ENCODE measurements at regions not wholly inside any gene's neighbourhood (a gene's known extent, or its start where the extent isn't known, plus 50 kb on each side); places are given as distances from the start of the nearest gene placed in this dataset.

DNA sequence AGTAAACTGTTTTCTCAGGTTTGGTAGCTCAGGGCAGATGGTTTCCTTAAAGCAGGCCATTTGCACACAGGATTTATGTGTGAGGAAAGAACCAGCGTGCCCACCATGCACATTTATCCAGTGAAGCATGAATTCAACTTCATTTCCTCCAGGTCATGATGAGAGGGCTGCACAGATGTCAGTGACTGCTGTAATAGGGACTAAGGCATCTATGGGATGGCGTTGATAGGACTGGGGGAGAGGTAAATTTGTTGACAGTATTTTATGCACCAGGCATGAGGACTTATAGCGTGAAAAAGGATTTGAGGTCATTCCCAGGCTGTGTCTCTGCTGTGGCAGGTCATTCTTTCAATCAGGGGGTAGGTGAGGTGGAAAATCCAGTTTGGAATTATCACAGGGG lies 302.9 kb downstream of the XPNPEP1 start:
- Mint-ChIP-seq H3K27me3 (ENCODE audit: insufficient read depth, low read depth, poor library complexity) (peaks cover 1% of the 10 kb centered on the region), H3K4me1 (no peaks in the 10 kb centered on the region), H3K4me3 (no peak overlapping the region), H3K27ac (no peak overlapping the region), H3K9me3 (peaks cover 20% of the 10 kb centered on the region), H3K36me3 (ENCODE audit: low read depth) (no peaks in the 10 kb centered on the region)
- Histone ChIP-seq H3K36me3 (ENCODE audit: insufficient read depth) (no peaks in the 10 kb centered on the region), H3K27me3 (ENCODE audit: insufficient read depth) (no peaks in the 10 kb centered on the region), H2AFZ (no peak overlapping the region), H4K20me1 (replicated peaks; ENCODE audit: insufficient read depth) (no peaks in the 10 kb centered on the region), H3K79me2 (replicated peaks; ENCODE audit: insufficient read depth) (no peaks in the 10 kb centered on the region), H3K4me1 (ENCODE audit: insufficient read depth) (no peaks in the 10 kb centered on the region), H3K9me2 (ENCODE audit: insufficient read depth) (peaks cover 5% of the 10 kb centered on the region; the same call in 1 of the 2 replicates), H3K4me2 (no peak overlapping the region), H3F3A (replicated peaks; ENCODE audit: low read depth) (no peaks in the 10 kb centered on the region), H3K27ac (ENCODE audit: low read depth) (no peak overlapping the region), H3K4me3 (no peak overlapping the region)
- TF ChIP-seq CREB1 (CRISPR knock-in tag; IDR thresholded peaks at IDR 0.05; ENCODE audit: low read depth) (no peak), STAT1 (IDR thresholded peaks at IDR 0.05; ENCODE audit: unreplicated experiment) (no peak), EZH2phosphoT487 (IDR thresholded peaks at IDR 0.05; ENCODE audit: unreplicated experiment) (no peak), POLR2AphosphoS5 (IDR thresholded peaks at IDR 0.05; ENCODE audit: low read depth) (no peak), ZNF331 (CRISPR knock-in tag; IDR thresholded peaks at IDR 0.05; ENCODE audit: low read depth) (no peak), JUNB (IDR thresholded peaks at IDR 0.05; ENCODE audit: unreplicated experiment) (no peak)
- DNase-seq (ENCODE audit: low spot score) (no peak), ATAC-seq (no peak)

DNA sequence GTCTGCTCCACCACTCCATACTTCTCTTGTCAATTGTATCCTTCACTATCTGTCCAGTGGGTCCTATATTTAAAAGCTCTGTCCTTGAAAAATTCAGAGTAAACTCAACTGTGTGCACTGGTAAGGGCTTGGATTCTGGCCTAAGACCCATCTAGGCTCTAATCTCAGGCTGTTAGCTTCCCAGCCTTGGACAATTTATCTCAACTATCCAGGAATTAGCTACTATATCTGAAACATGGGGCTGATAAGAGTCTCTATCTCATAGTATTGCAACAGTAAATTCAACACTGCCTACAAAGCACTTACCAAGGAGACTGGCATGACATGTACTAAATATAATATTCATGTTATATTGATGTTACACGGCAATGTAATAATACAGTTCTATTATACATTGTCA lies 303.4 kb downstream of the XPNPEP1 start:
- Histone ChIP-seq H3F3A (replicated peaks; ENCODE audit: low read depth) (no peaks in the 10 kb centered on the region), H3K36me3 (ENCODE audit: insufficient read depth) (no peaks in the 10 kb centered on the region), H3K4me3 (no peak overlapping the region), H3K79me2 (replicated peaks; ENCODE audit: insufficient read depth) (no peaks in the 10 kb centered on the region), H3K27me3 (ENCODE audit: insufficient read depth) (no peaks in the 10 kb centered on the region), H3K4me2 (no peak overlapping the region), H4K20me1 (replicated peaks; ENCODE audit: insufficient read depth) (no peaks in the 10 kb centered on the region), H3K4me1 (ENCODE audit: insufficient read depth) (no peaks in the 10 kb centered on the region), H3K27ac (ENCODE audit: low read depth) (no peak overlapping the region), H2AFZ (no peak overlapping the region), H3K9me2 (ENCODE audit: insufficient read depth) (peaks cover 5% of the 10 kb centered on the region; the same call in 1 of the 2 replicates)
- no peaks in the 10 kb centered on the region for H3K36me3 Mint-ChIP-seq (ENCODE audit: low read depth)
- ATAC-seq (no peak), DNase-seq (ENCODE audit: low spot score) (no peak)
- no peak overlapping the region for H3K4me3 Mint-ChIP-seq
- H3K27me3 Mint-ChIP-seq (ENCODE audit: insufficient read depth, low read depth, poor library complexity) = peaks cover 1% of the 10 kb centered on the region
- no peak overlapping the region for H3K27ac Mint-ChIP-seq
- no peak for TF ChIP-seq POLR2AphosphoS5 (IDR thresholded peaks at IDR 0.05; ENCODE audit: low read depth)
- no peak for TF ChIP-seq JUNB (IDR thresholded peaks at IDR 0.05; ENCODE audit: unreplicated experiment)
- TF ChIP-seq ZNF331 (CRISPR knock-in tag; IDR thresholded peaks at IDR 0.05; ENCODE audit: low read depth) = no peak
- TF ChIP-seq, protein P1, sequence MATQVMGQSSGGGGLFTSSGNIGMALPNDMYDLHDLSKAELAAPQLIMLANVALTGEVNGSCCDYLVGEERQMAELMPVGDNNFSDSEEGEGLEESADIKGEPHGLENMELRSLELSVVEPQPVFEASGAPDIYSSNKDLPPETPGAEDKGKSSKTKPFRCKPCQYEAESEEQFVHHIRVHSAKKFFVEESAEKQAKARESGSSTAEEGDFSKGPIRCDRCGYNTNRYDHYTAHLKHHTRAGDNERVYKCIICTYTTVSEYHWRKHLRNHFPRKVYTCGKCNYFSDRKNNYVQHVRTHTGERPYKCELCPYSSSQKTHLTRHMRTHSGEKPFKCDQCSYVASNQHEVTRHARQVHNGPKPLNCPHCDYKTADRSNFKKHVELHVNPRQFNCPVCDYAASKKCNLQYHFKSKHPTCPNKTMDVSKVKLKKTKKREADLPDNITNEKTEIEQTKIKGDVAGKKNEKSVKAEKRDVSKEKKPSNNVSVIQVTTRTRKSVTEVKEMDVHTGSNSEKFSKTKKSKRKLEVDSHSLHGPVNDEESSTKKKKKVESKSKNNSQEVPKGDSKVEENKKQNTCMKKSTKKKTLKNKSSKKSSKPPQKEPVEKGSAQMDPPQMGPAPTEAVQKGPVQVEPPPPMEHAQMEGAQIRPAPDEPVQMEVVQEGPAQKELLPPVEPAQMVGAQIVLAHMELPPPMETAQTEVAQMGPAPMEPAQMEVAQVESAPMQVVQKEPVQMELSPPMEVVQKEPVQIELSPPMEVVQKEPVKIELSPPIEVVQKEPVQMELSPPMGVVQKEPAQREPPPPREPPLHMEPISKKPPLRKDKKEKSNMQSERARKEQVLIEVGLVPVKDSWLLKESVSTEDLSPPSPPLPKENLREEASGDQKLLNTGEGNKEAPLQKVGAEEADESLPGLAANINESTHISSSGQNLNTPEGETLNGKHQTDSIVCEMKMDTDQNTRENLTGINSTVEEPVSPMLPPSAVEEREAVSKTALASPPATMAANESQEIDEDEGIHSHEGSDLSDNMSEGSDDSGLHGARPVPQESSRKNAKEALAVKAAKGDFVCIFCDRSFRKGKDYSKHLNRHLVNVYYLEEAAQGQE (IDR thresholded peaks at IDR 0.05; ENCODE audit: unreplicated experiment) = no peak
- TF ChIP-seq EZH2 (IDR thresholded peaks at IDR 0.05; ENCODE audit: low read depth, unreplicated experiment) = no peak
- TF ChIP-seq, protein P2, sequence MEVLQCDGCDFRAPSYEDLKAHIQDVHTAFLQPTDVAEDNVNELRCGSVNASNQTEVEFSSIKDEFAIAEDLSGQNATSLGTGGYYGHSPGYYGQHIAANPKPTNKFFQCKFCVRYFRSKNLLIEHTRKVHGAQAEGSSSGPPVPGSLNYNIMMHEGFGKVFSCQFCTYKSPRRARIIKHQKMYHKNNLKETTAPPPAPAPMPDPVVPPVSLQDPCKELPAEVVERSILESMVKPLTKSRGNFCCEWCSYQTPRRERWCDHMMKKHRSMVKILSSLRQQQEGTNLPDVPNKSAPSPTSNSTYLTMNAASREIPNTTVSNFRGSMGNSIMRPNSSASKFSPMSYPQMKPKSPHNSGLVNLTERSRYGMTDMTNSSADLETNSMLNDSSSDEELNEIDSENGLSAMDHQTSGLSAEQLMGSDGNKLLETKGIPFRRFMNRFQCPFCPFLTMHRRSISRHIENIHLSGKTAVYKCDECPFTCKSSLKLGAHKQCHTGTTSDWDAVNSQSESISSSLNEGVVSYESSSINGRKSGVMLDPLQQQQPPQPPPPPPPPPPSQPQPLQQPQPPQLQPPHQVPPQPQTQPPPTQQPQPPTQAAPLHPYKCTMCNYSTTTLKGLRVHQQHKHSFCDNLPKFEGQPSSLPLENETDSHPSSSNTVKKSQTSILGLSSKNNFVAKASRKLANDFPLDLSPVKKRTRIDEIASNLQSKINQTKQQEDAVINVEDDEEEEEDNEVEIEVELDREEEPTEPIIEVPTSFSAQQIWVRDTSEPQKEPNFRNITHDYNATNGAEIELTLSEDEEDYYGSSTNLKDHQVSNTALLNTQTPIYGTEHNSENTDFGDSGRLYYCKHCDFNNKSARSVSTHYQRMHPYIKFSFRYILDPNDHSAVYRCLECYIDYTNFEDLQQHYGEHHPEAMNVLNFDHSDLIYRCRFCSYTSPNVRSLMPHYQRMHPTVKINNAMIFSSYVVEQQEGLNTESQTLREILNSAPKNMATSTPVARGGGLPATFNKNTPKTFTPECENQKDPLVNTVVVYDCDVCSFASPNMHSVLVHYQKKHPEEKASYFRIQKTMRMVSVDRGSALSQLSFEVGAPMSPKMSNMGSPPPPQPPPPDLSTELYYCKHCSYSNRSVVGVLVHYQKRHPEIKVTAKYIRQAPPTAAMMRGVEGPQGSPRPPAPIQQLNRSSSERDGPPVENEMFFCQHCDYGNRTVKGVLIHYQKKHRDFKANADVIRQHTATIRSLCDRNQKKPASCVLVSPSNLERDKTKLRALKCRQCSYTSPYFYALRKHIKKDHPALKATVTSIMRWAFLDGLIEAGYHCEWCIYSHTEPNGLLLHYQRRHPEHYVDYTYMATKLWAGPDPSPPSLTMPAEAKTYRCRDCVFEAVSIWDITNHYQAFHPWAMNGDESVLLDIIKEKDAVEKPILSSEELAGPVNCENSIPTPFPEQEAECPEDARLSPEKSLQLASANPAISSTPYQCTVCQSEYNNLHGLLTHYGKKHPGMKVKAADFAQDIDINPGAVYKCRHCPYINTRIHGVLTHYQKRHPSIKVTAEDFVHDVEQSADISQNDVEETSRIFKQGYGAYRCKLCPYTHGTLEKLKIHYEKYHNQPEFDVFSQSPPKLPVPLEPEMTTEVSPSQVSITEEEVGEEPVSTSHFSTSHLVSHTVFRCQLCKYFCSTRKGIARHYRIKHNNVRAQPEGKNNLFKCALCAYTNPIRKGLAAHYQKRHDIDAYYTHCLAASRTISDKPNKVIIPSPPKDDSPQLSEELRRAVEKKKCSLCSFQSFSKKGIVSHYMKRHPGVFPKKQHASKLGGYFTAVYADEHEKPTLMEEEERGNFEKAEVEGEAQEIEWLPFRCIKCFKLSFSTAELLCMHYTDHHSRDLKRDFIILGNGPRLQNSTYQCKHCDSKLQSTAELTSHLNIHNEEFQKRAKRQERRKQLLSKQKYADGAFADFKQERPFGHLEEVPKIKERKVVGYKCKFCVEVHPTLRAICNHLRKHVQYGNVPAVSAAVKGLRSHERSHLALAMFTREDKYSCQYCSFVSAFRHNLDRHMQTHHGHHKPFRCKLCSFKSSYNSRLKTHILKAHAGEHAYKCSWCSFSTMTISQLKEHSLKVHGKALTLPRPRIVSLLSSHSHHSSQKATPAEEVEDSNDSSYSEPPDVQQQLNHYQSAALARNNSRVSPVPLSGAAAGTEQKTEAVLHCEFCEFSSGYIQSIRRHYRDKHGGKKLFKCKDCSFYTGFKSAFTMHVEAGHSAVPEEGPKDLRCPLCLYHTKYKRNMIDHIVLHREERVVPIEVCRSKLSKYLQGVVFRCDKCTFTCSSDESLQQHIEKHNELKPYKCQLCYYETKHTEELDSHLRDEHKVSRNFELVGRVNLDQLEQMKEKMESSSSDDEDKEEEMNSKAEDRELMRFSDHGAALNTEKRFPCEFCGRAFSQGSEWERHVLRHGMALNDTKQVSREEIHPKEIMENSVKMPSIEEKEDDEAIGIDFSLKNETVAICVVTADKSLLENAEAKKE (CRISPR knock-in tag; IDR thresholded peaks at IDR 0.05) = no peak
- TF ChIP-seq, protein P3, sequence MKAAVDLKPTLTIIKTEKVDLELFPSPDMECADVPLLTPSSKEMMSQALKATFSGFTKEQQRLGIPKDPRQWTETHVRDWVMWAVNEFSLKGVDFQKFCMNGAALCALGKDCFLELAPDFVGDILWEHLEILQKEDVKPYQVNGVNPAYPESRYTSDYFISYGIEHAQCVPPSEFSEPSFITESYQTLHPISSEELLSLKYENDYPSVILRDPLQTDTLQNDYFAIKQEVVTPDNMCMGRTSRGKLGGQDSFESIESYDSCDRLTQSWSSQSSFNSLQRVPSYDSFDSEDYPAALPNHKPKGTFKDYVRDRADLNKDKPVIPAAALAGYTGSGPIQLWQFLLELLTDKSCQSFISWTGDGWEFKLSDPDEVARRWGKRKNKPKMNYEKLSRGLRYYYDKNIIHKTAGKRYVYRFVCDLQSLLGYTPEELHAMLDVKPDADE (IDR thresholded peaks at IDR 0.05) = no peak
- TF ChIP-seq EZH2phosphoT487 (IDR thresholded peaks at IDR 0.05; ENCODE audit: unreplicated experiment) = no peak
- no peak for TF ChIP-seq CREB1 (CRISPR knock-in tag; IDR thresholded peaks at IDR 0.05; ENCODE audit: low read depth)
- no peak for TF ChIP-seq STAT1 (IDR thresholded peaks at IDR 0.05; ENCODE audit: unreplicated experiment)
- no peaks in the 10 kb centered on the region for H3K4me1 Mint-ChIP-seq
- H3K9me3 Mint-ChIP-seq = peaks cover 21% of the 10 kb centered on the region

Data from GM23338 (cell line).